Activated B cell treated with CpG ODN at 0.5 μM for 24 hours (primary cell): ENCODE measurements at regions not wholly inside any gene's neighbourhood (a gene's known extent, or its start where the extent isn't known, plus 50 kb on each side); places are given as distances from the start of the nearest gene placed in this dataset.

ENCODE experiments used
- ATAC-seq: fragments of 200-7000 bp; cut with Tn5 transposase; one replicate; pipeline ENCODE4 v1.10.0; 2021; ENCODE audit warnings: low read depth, mild to moderate bottlenecking, moderate library complexity
- CTCF ChIA-PET: fragments of 350-600 bp; sonication (Branson Sonifier 250); formaldehyde crosslinking; loops from one replicate; lab custom pipeline; 2021; ENCODE audit warnings: antibody characterized with exemption; lab: Charles Lee
- POLR2A ChIA-PET: fragments of 350-600 bp; sonication (Branson Sonifier 250); formaldehyde crosslinking; loops from one replicate; lab custom pipeline; 2021; ENCODE audit warnings: antibody characterized with exemption; lab: Charles Lee
- DNase-seq: peaks from one replicate; pipeline ENCODE4 v3.0.0; 2022
- H3K27ac Mint-ChIP-seq: one replicate; pipeline ENCODE4 v1.8.0; 2020; ENCODE audit warnings: mixed read lengths
- H3K27me3 Mint-ChIP-seq: one replicate; pipeline ENCODE4 v1.8.0; 2021; ENCODE audit warnings: mixed read lengths
- H3K36me3 Mint-ChIP-seq: one replicate; pipeline ENCODE4 v1.8.0; 2021; ENCODE audit warnings: low read depth, mixed read lengths
- H3K4me1 Mint-ChIP-seq: one replicate; pipeline ENCODE4 v1.8.0; 2021; ENCODE audit warnings: mixed read lengths
- H3K4me3 Mint-ChIP-seq: one replicate; pipeline ENCODE4 v1.8.0; 2020; ENCODE audit warnings: mild to moderate bottlenecking, mixed read lengths
- H3K9me3 Mint-ChIP-seq: one replicate; pipeline ENCODE4 v1.8.0; 2020; ENCODE audit warnings: mixed read lengths
- intact Hi-C: fragments of 100-400 bp; cut with micrococcal nuclease; formaldehyde crosslinking; loops from one replicate; pipeline ENCODE4 v1.15.1; 2024
- TF ChIP-seq, protein P1 (sequence below): fragments of 200-600 bp; IDR thresholded peaks from one replicate; pipeline ENCODE4 v1.8.0; 2022; ENCODE audit warnings: antibody characterized with exemption, mild to moderate bottlenecking

DNA sequence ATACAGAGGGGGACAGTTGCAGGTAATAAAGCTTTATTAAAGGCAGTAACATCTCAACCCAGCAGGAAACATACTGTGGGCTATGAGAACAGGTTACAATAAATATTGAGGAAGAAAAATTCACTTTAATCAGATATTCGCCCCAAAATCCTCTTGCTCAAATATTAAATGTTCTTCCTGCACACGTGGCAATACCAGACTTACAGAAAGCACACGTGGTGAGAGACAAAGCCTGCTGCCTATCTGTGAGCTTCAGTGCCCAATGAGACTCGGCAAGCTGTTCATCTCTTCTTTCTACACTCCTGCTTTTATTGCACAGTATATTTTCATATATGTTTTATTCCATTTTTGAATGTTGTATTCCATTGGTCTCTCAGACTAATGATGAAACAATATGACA lies 113.2 kb downstream of the OR13A1 start:
- no peaks in the 10 kb centered on the region for H3K36me3 Mint-ChIP-seq
- intact Hi-C loops, result no loop called here
- ChIA-PET CTCF (no interaction called here), POLR2A (no interaction called here)
- TF ChIP-seq, protein P1, sequence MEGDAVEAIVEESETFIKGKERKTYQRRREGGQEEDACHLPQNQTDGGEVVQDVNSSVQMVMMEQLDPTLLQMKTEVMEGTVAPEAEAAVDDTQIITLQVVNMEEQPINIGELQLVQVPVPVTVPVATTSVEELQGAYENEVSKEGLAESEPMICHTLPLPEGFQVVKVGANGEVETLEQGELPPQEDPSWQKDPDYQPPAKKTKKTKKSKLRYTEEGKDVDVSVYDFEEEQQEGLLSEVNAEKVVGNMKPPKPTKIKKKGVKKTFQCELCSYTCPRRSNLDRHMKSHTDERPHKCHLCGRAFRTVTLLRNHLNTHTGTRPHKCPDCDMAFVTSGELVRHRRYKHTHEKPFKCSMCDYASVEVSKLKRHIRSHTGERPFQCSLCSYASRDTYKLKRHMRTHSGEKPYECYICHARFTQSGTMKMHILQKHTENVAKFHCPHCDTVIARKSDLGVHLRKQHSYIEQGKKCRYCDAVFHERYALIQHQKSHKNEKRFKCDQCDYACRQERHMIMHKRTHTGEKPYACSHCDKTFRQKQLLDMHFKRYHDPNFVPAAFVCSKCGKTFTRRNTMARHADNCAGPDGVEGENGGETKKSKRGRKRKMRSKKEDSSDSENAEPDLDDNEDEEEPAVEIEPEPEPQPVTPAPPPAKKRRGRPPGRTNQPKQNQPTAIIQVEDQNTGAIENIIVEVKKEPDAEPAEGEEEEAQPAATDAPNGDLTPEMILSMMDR, result no peak
- no peak for ATAC-seq
- peaks cover 13% of the 10 kb centered on the region for H3K27me3 Mint-ChIP-seq
- H3K4me1 Mint-ChIP-seq, result no peaks in the 10 kb centered on the region
- no peak overlapping the region for H3K27ac Mint-ChIP-seq
- no peak for DNase-seq
- H3K4me3 Mint-ChIP-seq, result no peak overlapping the region
- H3K9me3 Mint-ChIP-seq, result no peaks in the 10 kb centered on the region

DNA sequence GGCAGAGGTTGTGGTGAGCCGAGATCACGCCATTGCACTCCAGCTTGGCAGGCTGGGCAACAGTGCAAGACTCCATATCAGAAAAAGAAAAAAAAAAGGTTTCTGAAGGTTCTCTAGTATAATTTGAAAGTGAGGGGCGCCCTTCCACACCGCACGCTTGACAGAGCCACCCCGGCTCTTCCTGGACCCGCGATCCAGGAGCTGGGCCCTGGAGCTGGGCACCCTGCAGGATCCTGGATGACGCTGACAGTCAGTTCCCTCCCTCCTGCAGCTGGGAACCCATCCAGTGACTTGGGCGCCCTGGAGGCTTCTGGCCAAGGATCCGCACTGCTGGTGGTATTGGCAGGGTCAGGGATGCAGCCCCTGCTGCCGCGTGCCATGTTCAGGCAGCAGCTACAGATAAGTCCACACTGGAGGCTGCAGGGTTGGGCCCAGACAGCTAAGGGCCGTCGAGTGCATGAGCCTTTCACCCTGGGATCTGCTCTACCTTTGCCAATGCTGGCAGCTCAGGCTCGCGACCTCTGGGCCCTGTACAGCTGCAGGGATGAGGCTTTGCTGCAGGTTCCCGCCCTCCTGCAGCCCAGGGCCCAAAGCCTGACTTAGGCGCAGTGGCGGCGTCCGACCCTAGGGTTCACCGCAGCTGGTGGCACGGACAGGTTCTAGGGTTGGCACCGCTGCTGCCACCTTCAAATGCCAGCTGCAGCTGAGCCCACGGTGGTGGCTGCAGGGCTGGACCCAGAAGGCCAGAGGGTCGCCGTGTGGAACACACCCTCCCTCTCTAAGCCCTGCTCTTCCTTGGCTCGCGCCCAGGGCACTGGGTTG lies 110.2 kb downstream of the OR13A1 start:
- intact Hi-C loops, result no loop called here
- ChIA-PET CTCF (no interaction called here), POLR2A (interaction anchor here (0.6 kb wide), 1 partner anchor 203 kb away, joined by 3 read pairs; no protein-coding TSS in a partner anchor)
- H3K27me3 Mint-ChIP-seq, result peaks cover 18% of the 10 kb centered on the region
- H3K9me3 Mint-ChIP-seq, result peaks cover 7% of the 10 kb centered on the region
- no peak for DNase-seq
- H3K4me3 Mint-ChIP-seq, result no peak overlapping the region
- no peak for ATAC-seq
- no peaks in the 10 kb centered on the region for H3K4me1 Mint-ChIP-seq
- H3K36me3 Mint-ChIP-seq, result no peaks in the 10 kb centered on the region
- H3K27ac Mint-ChIP-seq, result no peak overlapping the region
- TF ChIP-seq, protein P1, result no peak

DNA sequence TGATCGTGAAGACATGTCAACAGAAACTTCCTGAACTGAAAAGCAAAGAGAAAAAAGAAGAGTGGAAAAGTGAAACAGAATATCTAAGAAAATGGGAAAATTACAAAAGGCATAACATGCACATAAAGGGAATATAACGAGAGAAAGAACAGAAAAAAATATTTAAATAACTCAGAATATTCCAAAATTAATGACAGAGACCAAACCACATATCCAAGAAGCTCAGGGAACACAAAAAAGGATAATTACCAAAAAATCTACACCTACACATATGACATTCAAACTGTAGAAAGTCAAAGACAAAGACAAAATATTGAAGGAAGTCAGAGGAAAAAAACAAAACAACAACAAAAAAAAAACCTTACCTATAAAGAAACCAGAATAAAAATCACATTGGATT lies 105.5 kb downstream of the OR13A1 start:
- ATAC-seq, result no peak
- H3K9me3 Mint-ChIP-seq, result peaks cover 7% of the 10 kb centered on the region
- POLR2A ChIA-PET, result no interaction called here

DNA sequence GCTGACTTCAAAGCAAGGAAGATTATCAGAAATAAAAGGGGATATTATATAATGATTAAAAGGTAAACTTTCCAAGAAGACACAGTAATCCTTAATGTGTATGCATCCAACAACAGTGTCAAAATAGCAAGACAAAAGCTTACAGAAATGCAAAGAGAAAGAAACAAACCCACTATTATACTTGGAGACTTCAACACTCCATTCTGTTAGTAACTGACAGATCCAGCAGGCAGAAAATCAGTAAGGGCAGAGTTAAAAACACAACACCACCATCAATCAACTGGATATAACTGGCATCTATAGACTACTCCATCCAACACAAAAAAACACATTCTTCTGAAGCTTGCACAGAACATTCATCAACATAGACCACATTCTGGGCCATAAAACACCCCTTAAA lies 103.8 kb downstream of the OR13A1 start:
- TF ChIP-seq, protein P1, result no peak
- no peak overlapping the region for H3K4me3 Mint-ChIP-seq
- ATAC-seq (no peak), DNase-seq (no peak)
- CTCF ChIA-PET, result no interaction called here
- intact Hi-C loops, result no loop called here
- peaks cover 9% of the 10 kb centered on the region for H3K27me3 Mint-ChIP-seq
- no peak overlapping the region for H3K27ac Mint-ChIP-seq
- H3K9me3 Mint-ChIP-seq, result peaks cover 7% of the 10 kb centered on the region
- no peaks in the 10 kb centered on the region for H3K36me3 Mint-ChIP-seq
- POLR2A ChIA-PET, result no interaction called here
- H3K4me1 Mint-ChIP-seq, result no peaks in the 10 kb centered on the region

More for the DNA sequence above, 105.5 kb downstream of the OR13A1 start:
- Mint-ChIP-seq H3K4me3 (no peak overlapping the region), H3K27ac (no peak overlapping the region), H3K27me3 (peaks cover 11% of the 10 kb centered on the region), H3K4me1 (no peaks in the 10 kb centered on the region), H3K36me3 (no peaks in the 10 kb centered on the region)
- TF ChIP-seq, protein P1, result no peak
- CTCF ChIA-PET, result no interaction called here
- DNase-seq, result no peak
- intact Hi-C loops, result no loop called here

DNA sequence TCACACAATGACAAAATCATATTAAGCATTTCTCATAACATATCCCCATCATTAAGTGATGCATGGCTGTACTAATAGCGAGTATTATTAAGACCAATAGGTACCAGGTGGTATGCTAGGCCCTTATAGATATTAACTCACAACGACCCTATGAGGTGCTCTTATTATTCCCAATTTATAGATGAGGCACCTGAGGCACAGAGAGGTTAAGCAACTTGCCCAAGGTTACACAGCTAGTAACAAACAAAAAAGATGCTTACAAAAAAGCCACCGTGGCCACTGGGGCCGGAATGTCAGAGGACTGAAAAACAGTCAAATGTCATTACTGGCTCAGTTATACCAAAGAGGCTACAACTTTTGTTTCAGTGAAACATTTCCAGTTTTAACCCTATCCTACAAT lies 96.0 kb downstream of the OR13A1 start:
- no peaks in the 10 kb centered on the region for H3K36me3 Mint-ChIP-seq
- TF ChIP-seq, protein P1, result no peak
- no peaks in the 10 kb centered on the region for H3K4me1 Mint-ChIP-seq
- DNase-seq (no peak), ATAC-seq (no peak)
- no peaks in the 10 kb centered on the region for H3K9me3 Mint-ChIP-seq
- H3K4me3 Mint-ChIP-seq, result no peak overlapping the region
- ChIA-PET CTCF (no interaction called here), POLR2A (no interaction called here)
- H3K27ac Mint-ChIP-seq, result no peak overlapping the region
- H3K27me3 Mint-ChIP-seq, result no peaks in the 10 kb centered on the region
- intact Hi-C loops, result no loop called here
